ENCODE measurements at regions not wholly inside any gene's neighbourhood (a gene's known extent, or its start where the extent isn't known, plus 50 kb on each side); places are given as distances from the start of the nearest gene placed in this dataset.

DNA sequence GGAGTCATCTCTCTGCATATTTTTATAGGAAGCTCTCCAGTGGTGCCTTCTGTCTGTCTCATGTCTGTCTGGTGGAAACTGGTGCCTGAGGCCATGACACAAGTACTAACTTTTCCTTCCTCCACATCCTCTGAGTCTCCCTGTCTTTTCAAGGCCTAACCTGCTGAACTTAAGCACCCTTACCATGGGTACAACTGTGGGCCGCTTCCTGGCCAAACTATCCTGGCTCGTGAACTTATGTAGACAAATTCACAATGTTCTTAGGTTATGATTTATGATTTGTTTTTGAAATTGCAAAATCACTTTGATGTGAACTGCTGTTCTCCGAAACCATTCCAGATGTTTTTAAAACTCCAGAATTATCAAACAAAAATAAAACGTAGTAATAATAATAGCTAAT is 804.5 kb upstream of the POU3F3 start:
- 22% methylated on average over 4 of the region's 4 CpGs for WGBS (ENCODE audit: low lambda C conversion rate)
- Histone ChIP-seq H3K4me3 (replicated peaks in 1 of 3; ENCODE audit: insufficient read depth in 1 of 3, low read depth in 2 of 3, low read length in 3 of 3) (no peak overlapping the region), H3K79me2 (ENCODE audit: insufficient read depth, low read length) (no peaks in the 10 kb centered on the region), H2AFZ (ENCODE audit: low read length) (no peak overlapping the region), H3K9me3 (ENCODE audit: low read length) (no peaks in the 10 kb centered on the region), H3K4me2 (ENCODE audit: low read depth, low read length) (no peak overlapping the region), H3K36me3 (replicated peaks in 1 of 2; ENCODE audit: control insufficient read depth in 1 of 2, insufficient read depth in 2 of 2, low read length in 2 of 2) (no peaks in the 10 kb centered on the region), H4K20me1 (ENCODE audit: insufficient read depth, low read length) (no peaks in the 10 kb centered on the region), H3K27me3 (ENCODE audit: control insufficient read depth in 1 of 2, insufficient read depth in 2 of 2, low read length in 2 of 2) (no peaks in the 10 kb centered on the region), H3K4me1 (ENCODE audit: insufficient read depth, low read length) (no peaks in the 10 kb centered on the region), H3K27ac (ENCODE audit: extremely low read length, insufficient read depth, low read length) (no peak overlapping the region), H3K9ac (ENCODE audit: insufficient read depth, low read depth, low read length) (no peak overlapping the region)
- ATAC-seq (no peak), FAIRE-seq (no peak), DNase-seq (ENCODE audit: low spot score) (no peak)
- CTCF ChIA-PET (ENCODE audit: low intra/inter-chr PET ratio, low total read pairs) = no interaction called here
- POLR2A ChIA-PET = no interaction called here
- intact Hi-C loops (cut with micrococcal nuclease; ENCODE audit: unreplicated experiment) (no loop called here), in situ Hi-C loops (cut with HindIII; ENCODE audit: extremely low pct_ligation_motif_present, low pct_unique_long_range_greater_than_20kb) (no loop called here)
- BruUV-seq (replicated peaks) = no TSS peak
- TF ChIP-seq ZNF616 (CRISPR knock-in tag; IDR thresholded peaks at IDR 0.05; ENCODE audit: low read depth) (no peak), TRIM22 (IDR thresholded peaks at IDR 0.05) (no peak), ARID5B (CRISPR knock-in tag; IDR thresholded peaks at IDR 0.05) (no peak), XBP1 (CRISPR knock-in tag; IDR thresholded peaks at IDR 0.05) (no peak), TBX2 (CRISPR knock-in tag; IDR thresholded peaks at IDR 0.05; ENCODE audit: borderline replicate concordance) (no peak), ZNF691 (CRISPR knock-in tag; IDR thresholded peaks at IDR 0.05; ENCODE audit: borderline replicate concordance, low read depth) (no peak), ZNF678 (CRISPR knock-in tag; IDR thresholded peaks at IDR 0.05) (no peak), USF2 (IDR thresholded peaks at IDR 0.05; ENCODE audit: low read depth, low read length) (no peak), USF2 (CRISPR knock-in tag; IDR thresholded peaks at IDR 0.05; ENCODE audit: borderline replicate concordance) (no peak), ZNF776 (CRISPR knock-in tag; IDR thresholded peaks at IDR 0.05) (no peak), SP5 (CRISPR knock-in tag; IDR thresholded peaks at IDR 0.05; ENCODE audit: borderline replicate concordance, low read depth) (no peak), FOXA3 (CRISPR knock-in tag; IDR thresholded peaks at IDR 0.05) (no peak), FOXK1 (CRISPR knock-in tag; IDR thresholded peaks at IDR 0.05; ENCODE audit: borderline replicate concordance, low read depth) (no peak)
- TF ChIP-seq, protein P1, sequence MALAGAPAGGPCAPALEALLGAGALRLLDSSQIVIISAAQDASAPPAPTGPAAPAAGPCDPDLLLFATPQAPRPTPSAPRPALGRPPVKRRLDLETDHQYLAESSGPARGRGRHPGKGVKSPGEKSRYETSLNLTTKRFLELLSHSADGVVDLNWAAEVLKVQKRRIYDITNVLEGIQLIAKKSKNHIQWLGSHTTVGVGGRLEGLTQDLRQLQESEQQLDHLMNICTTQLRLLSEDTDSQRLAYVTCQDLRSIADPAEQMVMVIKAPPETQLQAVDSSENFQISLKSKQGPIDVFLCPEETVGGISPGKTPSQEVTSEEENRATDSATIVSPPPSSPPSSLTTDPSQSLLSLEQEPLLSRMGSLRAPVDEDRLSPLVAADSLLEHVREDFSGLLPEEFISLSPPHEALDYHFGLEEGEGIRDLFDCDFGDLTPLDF (CRISPR knock-in tag; IDR thresholded peaks at IDR 0.05) = no peak

Measured in HepG2 (cell line).